Right lobe of liver (tissue), 4 donors: ENCODE measurements at regions not wholly inside any gene's neighbourhood (a gene's known extent, or its start where the extent isn't known, plus 50 kb on each side); places are given as distances from the start of the nearest gene placed in this dataset.

Experiments used
- CTCF ChIP-seq, 4 donors: fragments of 200-600 bp in 3 of 4; fragments of 450-650 bp in 1 of 4; IDR thresholded peaks; one replicate each; pipeline versions ENCODE4 v1.5.1 to v1.8.0; 2016 to 2022; ENCODE audit warnings: antibody characterized with exemption in 4 of 4, mild to moderate bottlenecking in 2 of 4
- POLR2A ChIP-seq: fragments of 450-650 bp; IDR thresholded peaks from one replicate; pipeline ENCODE4 v1.6.1; 2017; ENCODE audit warnings: antibody characterized with exemption, mild to moderate bottlenecking
- donor health status: DM: no; HTN: no; CAD: no.
- donor health status: DM: no; HTN: no; CAD: no.
- donor health status: DM: no; HTN: yes; CAD: no.

- TF ChIP-seq CTCF (IDR thresholded peaks at IDR 0.05) = no peak
- TF ChIP-seq POLR2A = no peak
Observed at GRCh38 chr4:163747293-163747692, 252.8 kb downstream of the TMA16 start.
